ENCODE measurements at regions not wholly inside any gene's neighbourhood (a gene's known extent, or its start where the extent isn't known, plus 50 kb on each side); places are given as distances from the start of the nearest gene placed in this dataset.

DNA sequence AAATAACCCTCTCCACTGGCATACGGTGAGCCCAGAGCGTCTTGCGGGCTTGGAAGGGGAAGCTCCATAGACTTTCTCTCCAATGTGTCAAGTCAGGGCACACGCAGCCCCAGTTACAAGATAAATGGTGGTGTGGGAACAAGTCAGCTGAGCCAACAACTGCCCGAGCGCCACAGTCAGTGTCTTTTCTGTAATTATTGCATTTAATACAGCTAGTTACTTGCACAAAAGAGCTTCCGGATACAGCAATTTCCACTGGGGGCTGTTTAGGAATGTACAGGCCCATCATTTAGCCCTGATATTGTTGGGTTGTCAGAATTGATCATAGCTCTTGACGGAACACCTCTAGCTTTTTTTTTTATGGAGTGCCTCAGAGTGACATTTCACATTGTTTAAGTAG is 193.5 kb upstream of the SP8 start:
- TF ChIP-seq EZH2 (IDR thresholded peaks at IDR 0.05) (no peak), EZH2phosphoT487 (IDR thresholded peaks at IDR 0.05) (no peak)
- TF ChIP-seq, protein P1, sequence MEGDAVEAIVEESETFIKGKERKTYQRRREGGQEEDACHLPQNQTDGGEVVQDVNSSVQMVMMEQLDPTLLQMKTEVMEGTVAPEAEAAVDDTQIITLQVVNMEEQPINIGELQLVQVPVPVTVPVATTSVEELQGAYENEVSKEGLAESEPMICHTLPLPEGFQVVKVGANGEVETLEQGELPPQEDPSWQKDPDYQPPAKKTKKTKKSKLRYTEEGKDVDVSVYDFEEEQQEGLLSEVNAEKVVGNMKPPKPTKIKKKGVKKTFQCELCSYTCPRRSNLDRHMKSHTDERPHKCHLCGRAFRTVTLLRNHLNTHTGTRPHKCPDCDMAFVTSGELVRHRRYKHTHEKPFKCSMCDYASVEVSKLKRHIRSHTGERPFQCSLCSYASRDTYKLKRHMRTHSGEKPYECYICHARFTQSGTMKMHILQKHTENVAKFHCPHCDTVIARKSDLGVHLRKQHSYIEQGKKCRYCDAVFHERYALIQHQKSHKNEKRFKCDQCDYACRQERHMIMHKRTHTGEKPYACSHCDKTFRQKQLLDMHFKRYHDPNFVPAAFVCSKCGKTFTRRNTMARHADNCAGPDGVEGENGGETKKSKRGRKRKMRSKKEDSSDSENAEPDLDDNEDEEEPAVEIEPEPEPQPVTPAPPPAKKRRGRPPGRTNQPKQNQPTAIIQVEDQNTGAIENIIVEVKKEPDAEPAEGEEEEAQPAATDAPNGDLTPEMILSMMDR (IDR thresholded peaks at IDR 0.05), result no peak

All from neural progenitor cell (in vitro differentiated cells).